Cardiac septum (tissue), 1 donor: ENCODE measurements at regions not wholly inside any gene's neighbourhood (a gene's known extent, or its start where the extent isn't known, plus 50 kb on each side); places are given as distances from the start of the nearest gene placed in this dataset.

Experiments
- DNase-seq: peaks from one replicate; pipeline ENCODE4 v3.0.0-alpha.2; 2020; ENCODE audit warnings: low spot score
- intact Hi-C: fragments of 100-400 bp; cut with DNase I; formaldehyde crosslinking; loops from one replicate; pipeline ENCODE4 v1.14.0; 2022
- donor health status: DM: no; HTN: no; CAD: no.

GRCh38 chr9:82275258-82275927 lies 286.8 kb downstream of the SPATA31D1 start:
- intact Hi-C loops, result no loop called here
- no peak for DNase-seq

GRCh38 chr9:82281066-82281465 lies 292.5 kb downstream of the SPATA31D1 start:
- DNase-seq, result no peak

DNA sequence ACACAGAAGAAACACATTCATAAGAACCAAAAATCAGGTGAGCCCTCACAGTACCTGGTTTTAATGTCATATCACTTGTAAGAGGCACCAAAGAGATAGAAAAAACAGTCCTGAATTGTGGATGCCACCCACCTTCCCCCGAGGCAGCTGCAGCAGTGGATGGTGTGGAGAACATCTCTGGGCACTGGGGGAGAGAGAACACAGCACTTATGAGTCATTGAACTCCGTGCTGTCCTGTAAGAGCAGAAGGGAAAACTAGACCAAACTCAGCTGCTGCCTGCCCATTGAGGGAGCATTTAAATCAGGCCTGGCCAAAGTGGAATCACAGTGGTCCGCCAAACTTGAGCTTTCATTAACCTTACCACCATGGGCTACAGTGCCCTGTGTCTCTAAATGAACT lies 296.2 kb downstream of the SPATA31D1 start:
- intact Hi-C loops, result no loop called here
- DNase-seq, result no peak

More at GRCh38 chr9:82281066-82281465, 292.5 kb downstream of the SPATA31D1 start:
- intact Hi-C loops, result no loop called here

GRCh38 chr9:82295181-82295580 lies 306.6 kb downstream of the SPATA31D1 start:
- DNase-seq, result no peak
- intact Hi-C loops, result no loop called here

GRCh38 chr9:82299870-82300269 lies 311.3 kb downstream of the SPATA31D1 start:
- no peak for DNase-seq

DNA sequence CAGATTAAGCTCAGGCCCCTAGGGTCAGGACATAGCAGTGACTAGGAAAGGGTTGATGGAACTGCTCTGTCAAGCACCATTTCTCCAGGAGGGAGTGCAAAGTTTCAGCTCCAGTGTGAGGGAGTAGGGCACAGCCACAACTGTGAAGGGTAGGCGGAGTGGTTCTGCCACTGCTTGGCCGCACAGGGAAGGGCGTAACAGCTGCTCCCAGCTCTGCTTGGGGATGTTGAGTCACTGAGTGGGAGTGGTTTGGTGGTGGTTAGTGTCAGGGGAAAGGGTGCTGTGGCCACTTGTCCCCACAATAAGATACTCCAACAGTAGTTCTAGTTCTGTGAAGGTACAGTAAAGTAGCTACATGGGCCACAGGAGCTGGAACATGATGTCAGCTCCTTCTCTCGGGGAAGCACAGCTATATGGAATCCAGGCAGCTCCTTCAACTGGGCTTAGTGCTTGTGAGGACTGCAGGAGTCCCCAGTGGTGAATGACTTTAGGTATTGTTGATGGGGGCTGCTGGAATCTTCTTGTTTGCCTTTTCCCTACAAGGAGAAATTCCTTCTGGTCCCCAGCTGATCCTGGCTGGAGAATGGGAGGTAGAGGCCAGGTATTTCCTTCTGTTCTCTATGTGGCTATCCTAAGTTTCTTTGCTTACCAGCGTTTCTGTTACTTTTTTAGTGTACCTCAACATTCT lies 314.5 kb downstream of the SPATA31D1 start:
- intact Hi-C loops, result no loop called here
- DNase-seq, result no peak

More at GRCh38 chr9:82299870-82300269, 311.3 kb downstream of the SPATA31D1 start:
- intact Hi-C loops, result no loop called here

DNA sequence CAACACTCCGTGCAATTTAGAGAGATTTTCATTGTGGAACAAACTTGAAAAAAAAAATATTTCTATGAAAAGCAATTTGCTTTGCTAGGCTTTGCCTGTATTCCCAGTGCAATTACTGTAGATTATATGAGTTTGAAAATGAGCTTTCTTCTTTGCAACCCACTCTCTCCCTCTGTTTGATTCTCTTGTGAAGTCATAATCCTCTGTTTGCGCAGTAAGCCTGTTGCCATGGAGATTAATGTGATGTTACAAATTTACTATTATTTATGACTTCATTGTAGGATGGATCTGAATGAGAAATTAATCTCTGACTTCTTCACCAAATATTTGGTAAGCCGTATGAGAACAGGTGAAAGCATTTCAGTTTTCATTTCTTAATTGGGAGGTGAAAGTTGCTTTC lies 320.3 kb downstream of the SPATA31D1 start:
- intact Hi-C loops, result no loop called here
- DNase-seq, result no peak

DNA sequence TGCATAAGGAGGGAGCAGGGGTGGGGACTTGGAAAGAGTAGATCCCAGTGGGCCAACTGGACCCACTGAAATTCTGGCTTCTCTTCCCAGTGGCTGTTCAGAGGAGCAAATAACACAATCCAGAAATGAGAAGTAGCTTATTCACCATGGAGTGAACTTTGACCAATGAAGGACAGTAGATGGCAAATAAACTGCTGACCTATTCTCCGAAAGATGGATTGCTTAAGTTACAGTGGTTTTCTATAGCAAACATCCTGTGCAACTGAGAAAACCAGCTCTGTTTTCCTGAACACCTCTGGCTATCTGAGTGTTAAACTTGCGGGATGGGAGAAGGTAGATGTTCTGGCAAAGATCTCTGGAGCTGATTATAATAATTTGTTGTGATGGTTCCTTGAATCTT lies 325.1 kb downstream of the SPATA31D1 start:
- intact Hi-C loops, result no loop called here
- no peak for DNase-seq

- no peak for DNase-seq
- intact Hi-C loops, result no loop called here
Measured at GRCh38 chr9:82320566-82320965, 332.0 kb downstream of the SPATA31D1 start.

- intact Hi-C loops, result no loop called here
- no peak for DNase-seq
Measured at GRCh38 chr9:82325907-82326306, 337.3 kb downstream of the SPATA31D1 start.

DNA sequence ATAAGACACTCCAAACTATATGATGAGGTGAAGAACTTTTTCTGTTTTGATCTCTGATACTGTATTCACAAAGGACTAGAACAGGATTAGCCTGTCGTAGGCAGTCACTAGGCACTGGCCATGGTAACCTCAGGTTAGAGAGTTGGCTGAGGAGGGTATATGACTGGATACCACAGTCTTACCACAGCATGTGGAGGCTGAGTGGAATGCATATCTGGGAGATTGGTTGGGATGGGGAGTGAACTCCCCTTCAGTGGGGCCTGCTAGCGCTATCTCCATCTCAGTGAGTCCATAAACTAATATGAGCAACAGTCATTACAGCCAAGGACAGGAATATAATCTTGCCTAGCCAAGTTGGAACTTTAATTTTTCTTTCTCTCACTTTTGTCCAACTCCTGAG lies 339.1 kb downstream of the SPATA31D1 start:
- DNase-seq, result no peak
- intact Hi-C loops, result no loop called here

DNA sequence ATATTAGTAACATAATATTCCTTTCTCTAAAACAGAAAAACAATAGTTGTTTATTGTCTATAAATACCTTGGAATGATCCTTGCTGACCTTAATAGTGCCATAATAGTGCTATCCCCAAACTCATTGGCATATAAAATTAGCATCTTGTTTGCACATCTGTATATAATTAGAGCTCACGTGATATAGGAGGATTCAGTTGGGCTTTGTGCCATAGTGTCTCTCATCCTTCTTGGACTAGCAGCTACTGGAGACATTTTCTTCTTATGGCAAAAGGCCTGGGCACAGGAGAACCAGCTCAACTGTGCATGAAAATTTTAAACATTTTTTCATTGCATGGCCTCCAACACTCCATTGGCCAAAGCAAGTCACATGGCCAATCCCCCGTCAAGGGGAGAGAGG lies 342.5 kb downstream of the SPATA31D1 start:
- DNase-seq, result no peak
- intact Hi-C loops, result no loop called here

- intact Hi-C loops, result no loop called here
- no peak for DNase-seq
Measured at GRCh38 chr9:82332018-82332773, 343.6 kb downstream of the SPATA31D1 start.

DNA sequence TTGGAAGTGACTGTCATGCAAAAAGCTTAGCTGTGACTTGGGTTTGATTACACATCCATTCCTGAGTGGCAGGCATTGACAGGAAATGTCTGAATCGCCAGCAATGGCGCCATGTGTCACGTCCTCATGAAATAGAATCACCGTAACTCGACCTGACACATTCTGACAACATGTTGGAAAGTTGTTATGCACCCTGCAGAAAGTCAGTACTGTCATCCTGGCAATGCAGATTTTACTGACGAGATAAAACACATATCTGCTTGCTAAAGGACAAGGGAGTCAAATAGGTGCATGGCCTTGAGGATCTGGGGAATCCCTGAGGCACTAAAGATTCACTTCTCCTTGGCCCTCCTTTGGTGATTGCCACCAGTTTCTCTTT lies 344.2 kb downstream of the SPATA31D1 start:
- DNase-seq, result no peak
- intact Hi-C loops, result no loop called here

DNA sequence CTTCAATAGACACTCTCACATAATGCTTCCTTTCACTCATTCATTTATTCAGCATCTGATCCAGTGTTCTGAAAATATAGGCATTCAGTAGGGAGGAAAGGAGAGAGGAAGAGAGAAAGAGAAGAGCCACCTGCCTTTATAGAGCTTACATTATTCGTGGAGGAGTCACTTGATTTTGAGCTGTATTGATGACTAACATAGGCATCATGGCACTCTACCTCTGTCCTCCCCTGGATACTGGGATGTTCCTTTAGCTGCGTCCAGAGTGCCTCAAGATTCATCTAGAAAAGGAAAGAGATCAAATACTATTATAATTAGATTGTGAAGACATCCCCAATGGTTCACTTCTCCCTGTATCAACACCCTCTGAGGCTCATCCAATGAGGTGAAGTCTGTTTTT lies 345.1 kb downstream of the SPATA31D1 start:
- intact Hi-C loops, result no loop called here
- no peak for DNase-seq

- intact Hi-C loops, result no loop called here
- DNase-seq, result no peak
Measured at GRCh38 chr9:82334286-82334685, 345.7 kb downstream of the SPATA31D1 start.

DNA sequence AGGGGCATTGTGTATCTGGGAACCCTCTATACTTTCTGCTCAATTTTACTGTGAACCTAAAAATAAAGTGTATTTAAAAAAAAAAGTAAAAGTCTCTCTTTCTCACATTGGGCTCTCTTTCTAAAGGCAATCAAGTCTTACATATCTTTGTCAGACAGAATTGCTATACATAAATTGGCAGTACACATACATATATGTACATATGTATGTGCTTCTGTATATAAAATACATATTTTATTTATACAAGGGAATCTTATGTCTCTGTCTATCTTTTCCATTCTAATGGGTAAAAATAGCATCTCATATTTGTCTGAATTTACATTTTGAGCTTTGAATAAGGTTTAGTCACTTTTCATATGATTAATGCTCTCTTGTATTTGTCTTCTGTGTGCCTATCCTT lies 348.8 kb downstream of the SPATA31D1 start:
- intact Hi-C loops, result no loop called here
- DNase-seq, result no peak

- no peak for DNase-seq
- intact Hi-C loops, result no loop called here
Measured at GRCh38 chr9:82342046-82342445, 353.5 kb downstream of the SPATA31D1 start.

DNA sequence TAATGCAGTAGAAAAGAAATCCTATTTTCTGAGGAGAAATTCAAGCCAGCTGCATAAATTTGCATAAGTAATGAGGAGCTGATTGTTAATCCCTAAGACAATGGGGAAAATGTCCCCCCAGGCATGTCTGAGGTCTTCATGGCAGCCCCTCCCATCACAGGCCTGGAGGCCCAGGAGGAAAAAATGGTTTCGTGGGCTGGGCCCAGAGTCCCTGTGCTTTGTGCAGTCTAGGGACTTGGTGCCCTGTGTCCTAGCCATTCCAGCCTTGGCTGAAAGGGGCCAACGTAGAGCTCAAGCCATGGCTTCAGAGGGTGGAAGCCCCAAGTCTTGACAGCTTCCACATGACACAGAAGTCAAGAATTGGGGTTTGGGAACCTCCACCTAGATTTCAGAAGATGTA lies 357.5 kb downstream of the SPATA31D1 start:
- no peak for DNase-seq
- intact Hi-C loops, result no loop called here

GRCh38 chr9:82353631-82354278 lies 365.2 kb downstream of the SPATA31D1 start:
- DNase-seq, result no peak
- intact Hi-C loops, result no loop called here
